Thoracic aorta (tissue), 2 donors: ENCODE measurements at regions not wholly inside any gene's neighbourhood (a gene's known extent, or its start where the extent isn't known, plus 50 kb on each side); places are given as distances from the start of the nearest gene placed in this dataset.

Experiments used
- ATAC-seq: fragments of 150-250 bp; one replicate; pipeline ENCODE4 v1.8.0; 2017; ENCODE audit warnings: low read depth; ENCODE audit not compliant: insufficient number of reproducible peaks, low FRiP score
- DNase-seq: peaks from one replicate; pipeline ENCODE4 v3.0.0-alpha.2; 2020; ENCODE audit warnings: low spot score
- H3K27ac ChIP-seq, 2 donors: fragments of 200-600 bp; sonication (generic); 1 replicate in 1 of 2; 2 replicates in 1 of 2; pipeline ENCODE4 v1.5.1; 2016; ENCODE audit warnings: mild to moderate bottlenecking in 2 of 2, moderate library complexity in 2 of 2
- H3K27me3 ChIP-seq: fragments of 200-600 bp; sonication (generic); replicated peaks from 2 replicates; pipeline ENCODE4 v1.6.0; 2016; ENCODE audit warnings: mild to moderate bottlenecking; ENCODE audit not compliant: insufficient read depth
- H3K36me3 ChIP-seq: fragments of 200-600 bp; sonication (generic); one replicate; pipeline ENCODE4 v1.5.1; 2016
- H3K4me1 ChIP-seq, 2 donors: fragments of 200-600 bp; sonication (generic); 1 replicate in 1 of 2; 2 replicates in 1 of 2; pipeline versions ENCODE4 v1.5.1 to v1.6.0; 2016; ENCODE audit warnings: low read depth in 2 of 2, mild to moderate bottlenecking in 1 of 2; ENCODE audit not compliant: control insufficient read depth in 1 of 2
- H3K4me3 ChIP-seq: fragments of 200-600 bp; sonication (generic); 2 replicates; pipeline ENCODE4 v1.5.1; 2016; ENCODE audit warnings: mild to moderate bottlenecking
- H3K9me3 ChIP-seq: fragments of 200-600 bp; sonication (generic); 2 replicates; pipeline ENCODE4 v1.5.1; 2016
- CTCF ChIP-seq: fragments of 200-600 bp; sonication (generic); IDR thresholded peaks from one replicate; pipeline ENCODE4 v1.5.1; 2019; ENCODE audit warnings: antibody characterized with exemption

GRCh38 chr12:25769082-25769945 is 189.2 kb upstream of the RASSF8 start:
- Histone ChIP-seq H3K36me3 (no peaks in the 10 kb centered on the region), H3K4me1 (no peaks in the 10 kb centered on the region), H3K9me3 (no peaks in the 10 kb centered on the region), H3K27ac (no peak overlapping the region), H3K4me3 (no peak overlapping the region), H3K27me3 (no peaks in the 10 kb centered on the region)
- no peak for TF ChIP-seq CTCF
- DNase-seq (no peak), ATAC-seq (no peak)

GRCh38 chr12:25771041-25771440 is 187.4 kb upstream of the RASSF8 start:
- Histone ChIP-seq H3K4me1 (no peaks in the 10 kb centered on the region), H3K9me3 (no peaks in the 10 kb centered on the region), H3K36me3 (no peaks in the 10 kb centered on the region), H3K4me3 (no peak overlapping the region), H3K27me3 (no peaks in the 10 kb centered on the region), H3K27ac (no peak overlapping the region)
- no peak for TF ChIP-seq CTCF
- ATAC-seq: no peak
- no peak for DNase-seq

GRCh38 chr12:25771476-25771875 is 187.0 kb upstream of the RASSF8 start:
- H3K27me3 ChIP-seq: no peaks in the 10 kb centered on the region
- no peak overlapping the region for H3K27ac ChIP-seq
- no peak for TF ChIP-seq CTCF
- no peak for DNase-seq
- no peak for ATAC-seq
- no peak overlapping the region for H3K4me3 ChIP-seq
- H3K36me3 ChIP-seq: no peaks in the 10 kb centered on the region
- H3K4me1 ChIP-seq: no peaks in the 10 kb centered on the region
- no peaks in the 10 kb centered on the region for H3K9me3 ChIP-seq

GRCh38 chr12:25775968-25776367 is 182.5 kb upstream of the RASSF8 start:
- Histone ChIP-seq H3K27me3 (no peaks in the 10 kb centered on the region), H3K4me1 (no peaks in the 10 kb centered on the region), H3K36me3 (no peaks in the 10 kb centered on the region), H3K4me3 (no peak overlapping the region), H3K27ac (no peak overlapping the region), H3K9me3 (no peaks in the 10 kb centered on the region)
- DNase-seq: no peak
- no peak for TF ChIP-seq CTCF
- ATAC-seq: no peak

- ATAC-seq (no peak), DNase-seq (no peak)
- Histone ChIP-seq H3K27me3 (no peaks in the 10 kb centered on the region), H3K4me3 (no peak overlapping the region), H3K36me3 (no peaks in the 10 kb centered on the region), H3K4me1 (no peaks in the 10 kb centered on the region), H3K9me3 (no peaks in the 10 kb centered on the region), H3K27ac (no peak overlapping the region)
- no peak for TF ChIP-seq CTCF
Observed at GRCh38 chr12:25780771-25781170, 177.7 kb upstream of the RASSF8 start.
